Sigmoid colon (tissue), 4 donors: ENCODE measurements at regions not wholly inside any gene's neighbourhood (a gene's known extent, or its start where the extent isn't known, plus 50 kb on each side); places are given as distances from the start of the nearest gene placed in this dataset.
"Not testable (repeated sequence)": the region's sequence is repeated elsewhere in the genome, so short reads cannot be mapped to it uniquely, and the experiment has no call there.

Experiments used
- CTCF ChIP-seq, 4 experiments: fragments of 450-650 bp in 3 of 4; fragments of 200-600 bp in 1 of 4; IDR thresholded peaks; one replicate each; pipeline ENCODE4 v1.5.1; 2016 to 2019; ENCODE audit warnings: antibody characterized with exemption in 4 of 4, mild to moderate bottlenecking in 3 of 4, moderate library complexity in 2 of 4
- POLR2A ChIP-seq, 2 donors: fragments of 450-650 bp; IDR thresholded peaks; one replicate each; pipeline ENCODE4 v1.6.1; 2016; ENCODE audit warnings: antibody characterized with exemption in 2 of 2, mild to moderate bottlenecking in 2 of 2, moderate library complexity in 2 of 2
- POLR2AphosphoS5 ChIP-seq, 4 donors: sonication (generic); formaldehyde crosslinking; IDR thresholded peaks; one replicate each; pipeline ENCODE4 v1.6.1; 2017; ENCODE audit warnings: antibody characterized with exemption in 4 of 4

GRCh38 chr17:64798489-64798790 lies 120.8 kb downstream of the LRRC37A3 start:
- not testable (repeated sequence) for TF ChIP-seq POLR2AphosphoS5, CTCF, POLR2A (IDR thresholded peaks at IDR 0.05)
